ENCODE measurements at regions not wholly inside any gene's neighbourhood (a gene's known extent, or its start where the extent isn't known, plus 50 kb on each side); places are given as distances from the start of the nearest gene placed in this dataset.

DNA sequence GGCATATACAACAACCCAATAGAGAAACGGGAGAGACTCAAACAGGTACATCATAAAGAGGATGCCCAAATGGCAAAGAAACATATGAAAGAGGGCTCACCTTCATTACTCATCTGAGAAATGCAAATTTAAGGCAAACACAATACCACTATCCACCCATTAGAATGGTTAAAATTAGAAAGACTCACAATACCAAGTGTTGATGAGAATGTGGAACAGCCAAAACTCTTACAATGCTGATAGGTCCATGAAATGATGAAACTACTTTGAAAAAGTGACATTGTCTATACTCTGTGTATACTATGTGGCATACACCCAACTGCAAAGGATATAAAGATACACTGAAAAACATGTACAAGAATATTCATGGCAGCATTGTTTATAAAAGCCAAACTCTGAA, 96.2 kb upstream of the TSHZ3 start:
- 100% methylated on average over 1 of the region's 1 CpG for WGBS
- H3K27ac ChIP-seq (replicated peaks in 1 of 4): no peak overlapping the region
- peaks cover 0 to 6% (median 0%) of the 10 kb centered on the region in 4 donors for H3K27me3 ChIP-seq
- H3K4me3 ChIP-seq: no peak overlapping the region
- H3K4me1 ChIP-seq: peaks cover 0 to 8% (median 6%) of the 10 kb centered on the region in 4 donors
- DNase-seq (ENCODE audit: extremely low spot score): no peak
- H3K9me3 ChIP-seq: peaks cover 0 to 8% (median 2%) of the 10 kb centered on the region in 4 donors
- TF ChIP-seq EP300 (IDR thresholded peaks at IDR 0.05) (no peak), POLR2AphosphoS5 (IDR thresholded peaks at IDR 0.05) (no peak), POLR2A (IDR thresholded peaks at IDR 0.05; ENCODE audit: low read depth) (no peak)
- TF ChIP-seq, protein P1, sequence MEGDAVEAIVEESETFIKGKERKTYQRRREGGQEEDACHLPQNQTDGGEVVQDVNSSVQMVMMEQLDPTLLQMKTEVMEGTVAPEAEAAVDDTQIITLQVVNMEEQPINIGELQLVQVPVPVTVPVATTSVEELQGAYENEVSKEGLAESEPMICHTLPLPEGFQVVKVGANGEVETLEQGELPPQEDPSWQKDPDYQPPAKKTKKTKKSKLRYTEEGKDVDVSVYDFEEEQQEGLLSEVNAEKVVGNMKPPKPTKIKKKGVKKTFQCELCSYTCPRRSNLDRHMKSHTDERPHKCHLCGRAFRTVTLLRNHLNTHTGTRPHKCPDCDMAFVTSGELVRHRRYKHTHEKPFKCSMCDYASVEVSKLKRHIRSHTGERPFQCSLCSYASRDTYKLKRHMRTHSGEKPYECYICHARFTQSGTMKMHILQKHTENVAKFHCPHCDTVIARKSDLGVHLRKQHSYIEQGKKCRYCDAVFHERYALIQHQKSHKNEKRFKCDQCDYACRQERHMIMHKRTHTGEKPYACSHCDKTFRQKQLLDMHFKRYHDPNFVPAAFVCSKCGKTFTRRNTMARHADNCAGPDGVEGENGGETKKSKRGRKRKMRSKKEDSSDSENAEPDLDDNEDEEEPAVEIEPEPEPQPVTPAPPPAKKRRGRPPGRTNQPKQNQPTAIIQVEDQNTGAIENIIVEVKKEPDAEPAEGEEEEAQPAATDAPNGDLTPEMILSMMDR (IDR thresholded peaks at IDR 0.05): no peak
- H3K36me3 ChIP-seq: no peaks in the 10 kb centered on the region
- intact Hi-C loops (cut with DNase I): no loop called here

DNA sequence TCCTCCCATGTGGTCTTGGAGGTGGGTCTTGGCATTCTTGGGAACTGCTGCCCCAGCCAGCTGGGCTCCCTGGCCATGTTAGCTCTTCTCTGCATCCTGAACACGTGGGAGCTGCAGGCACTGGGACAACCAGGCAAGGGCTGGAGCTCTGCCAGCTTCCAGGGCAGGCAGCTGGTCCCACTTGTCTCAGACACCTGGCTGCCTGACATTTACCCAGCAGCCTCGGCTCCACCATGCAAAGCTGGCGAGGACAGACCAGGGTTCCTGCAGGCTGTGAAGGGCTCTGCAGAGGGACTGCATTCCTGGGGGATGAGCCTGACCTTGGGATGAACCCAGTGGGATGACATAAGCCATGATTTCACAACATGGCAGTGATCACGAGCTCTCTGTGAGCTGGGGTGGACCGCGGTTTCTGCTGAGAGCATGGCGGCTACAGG, 99.0 kb upstream of the TSHZ3 start:
- peak; percentile 92 for DNase-seq (ENCODE audit: extremely low spot score)
- intact Hi-C loops (cut with DNase I): no loop called here
- Histone ChIP-seq H3K4me1 (peaks cover 0 to 8% (median 6%) of the 10 kb centered on the region in 4 donors), H3K4me3 (no peak overlapping the region), H3K27me3 (peaks cover 0 to 6% (median 0%) of the 10 kb centered on the region in 4 donors), H3K9me3 (peaks cover 0 to 8% (median 2%) of the 10 kb centered on the region in 4 donors), H3K27ac (replicated peaks in 1 of 4) (peak overlapping the region in 1 of 4 donors; percentile 21), H3K36me3 (no peaks in the 10 kb centered on the region)
- WGBS: no CpG with 5 or more reads among the region's 7 CpGs
- TF ChIP-seq POLR2AphosphoS5 (IDR thresholded peaks at IDR 0.05): peak; percentile 62 to 69
- no peak for TF ChIP-seq POLR2A (IDR thresholded peaks at IDR 0.05; ENCODE audit: low read depth)
- TF ChIP-seq, protein P1 (IDR thresholded peaks at IDR 0.05): no peak
- TF ChIP-seq EP300 (IDR thresholded peaks at IDR 0.05): no peak

DNA sequence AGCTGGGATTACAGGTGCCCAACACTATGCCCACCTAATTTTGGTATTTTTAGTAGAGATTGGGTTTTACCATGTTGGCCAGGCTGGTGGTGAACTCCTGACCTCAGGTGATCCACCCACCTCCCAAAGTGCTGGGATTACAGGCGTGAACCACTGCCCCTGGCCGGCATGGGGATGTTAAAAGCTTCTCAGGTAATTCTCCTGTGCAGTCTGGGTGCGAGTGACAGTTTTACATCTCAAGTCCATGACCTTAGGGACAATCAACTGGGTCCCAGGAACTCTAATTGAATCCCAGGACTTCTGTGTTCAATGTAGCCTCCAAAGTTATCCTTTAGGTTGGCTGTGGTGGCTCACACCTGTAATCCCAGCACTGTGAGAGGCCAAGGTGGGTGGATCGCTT, 100.1 kb upstream of the TSHZ3 start:
- H3K27me3 ChIP-seq: peaks cover 0 to 6% (median 0%) of the 10 kb centered on the region in 4 donors
- peaks cover 0 to 8% (median 2%) of the 10 kb centered on the region in 4 donors for H3K9me3 ChIP-seq
- peak; percentile 55 for DNase-seq (ENCODE audit: extremely low spot score)
- no peak overlapping the region for H3K4me3 ChIP-seq
- intact Hi-C loops (cut with DNase I): no loop called here
- TF ChIP-seq POLR2AphosphoS5 (IDR thresholded peaks at IDR 0.05) (no peak), EP300 (IDR thresholded peaks at IDR 0.05) (no peak), POLR2A (IDR thresholded peaks at IDR 0.05; ENCODE audit: low read depth) (no peak)
- TF ChIP-seq, protein P1 (IDR thresholded peaks at IDR 0.05): no peak
- WGBS: 100% methylated on average over 3 of the region's 4 CpGs
- peaks cover 0 to 8% (median 6%) of the 10 kb centered on the region in 4 donors for H3K4me1 ChIP-seq
- H3K27ac ChIP-seq (replicated peaks in 1 of 4): no peak overlapping the region
- no peaks in the 10 kb centered on the region for H3K36me3 ChIP-seq

DNA sequence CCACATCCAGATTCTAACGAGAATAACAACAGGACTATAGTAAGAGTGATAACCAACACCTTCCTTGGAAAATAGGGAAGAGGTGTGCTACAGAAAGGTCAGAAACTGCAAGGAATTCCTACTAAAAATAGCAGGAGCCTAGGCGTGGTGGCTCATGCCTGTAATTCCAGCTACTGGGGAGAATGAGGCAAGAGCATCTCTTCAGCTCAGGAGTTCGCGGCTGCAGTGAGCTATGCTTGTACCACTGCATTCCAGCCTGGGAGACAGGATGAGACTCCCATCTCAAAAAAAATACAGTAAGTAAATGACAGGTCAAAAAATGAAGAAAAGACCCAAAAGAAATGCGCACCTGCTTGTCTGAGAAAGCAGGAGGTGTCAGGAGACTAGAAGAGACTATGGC, 101.5 kb upstream of the TSHZ3 start:
- TF ChIP-seq, protein P1 (IDR thresholded peaks at IDR 0.05): no peak
- Histone ChIP-seq H3K27ac (replicated peaks in 1 of 4) (no peak overlapping the region), H3K36me3 (no peaks in the 10 kb centered on the region), H3K9me3 (no peaks in the 10 kb centered on the region), H3K4me1 (peaks cover 0 to 8% (median 6%) of the 10 kb centered on the region in 4 donors), H3K4me3 (no peak overlapping the region), H3K27me3 (peaks cover 0 to 6% (median 0%) of the 10 kb centered on the region in 4 donors)
- peak; percentile 26 for DNase-seq (ENCODE audit: extremely low spot score)
- intact Hi-C loops (cut with DNase I): no loop called here
- WGBS: 85% methylated on average over 5 of the region's 5 CpGs

All from esophagus muscularis mucosa (tissue), 4 donors.